GM23338 (cell line): ENCODE measurements at regions not wholly inside any gene's neighbourhood (a gene's known extent, or its start where the extent isn't known, plus 50 kb on each side); places are given as distances from the start of the nearest gene placed in this dataset.

ENCODE experiments used
- ATAC-seq: fragments of 200-7000 bp; cut with Tn5 transposase; 3 replicates; pipeline ENCODE4 v1.9.1; 2020
- DNase-seq: peaks from one replicate; pipeline ENCODE4 v3.0.0-alpha.2; 2015; ENCODE audit warnings: low spot score
- H2AFZ ChIP-seq: fragments of 200-600 bp; sonication (generic); 2 replicates; pipeline ENCODE4 v1.8.0; 2016; ENCODE audit warnings: antibody characterized with exemption, mild to moderate bottlenecking, moderate library complexity
- H3F3A ChIP-seq: fragments of 200-600 bp; sonication (generic); replicated peaks from 2 replicates; pipeline ENCODE4 v1.8.0; 2017; ENCODE audit warnings: antibody characterized with exemption, mixed run types, low read depth
- H3K27ac ChIP-seq: fragments of 200-600 bp; sonication (generic); 2 replicates; pipeline ENCODE4 v1.6.1; 2016; ENCODE audit warnings: low read depth
- H3K27me3 ChIP-seq: fragments of 200-600 bp; sonication (generic); 2 replicates; pipeline ENCODE4 v1.8.0; 2016; ENCODE audit warnings: mild to moderate bottlenecking, mixed run types, moderate library complexity; ENCODE audit not compliant: insufficient read depth
- H3K36me3 ChIP-seq: fragments of 200-600 bp; sonication (generic); 2 replicates; pipeline ENCODE4 v1.8.0; 2016; ENCODE audit warnings: mild to moderate bottlenecking; ENCODE audit not compliant: insufficient read depth
- H3K4me1 ChIP-seq: fragments of 200-600 bp; sonication (generic); 2 replicates; pipeline ENCODE4 v1.8.0; 2016; ENCODE audit warnings: mild to moderate bottlenecking, moderate library complexity; ENCODE audit not compliant: insufficient read depth
- H3K4me2 ChIP-seq: fragments of 200-600 bp; sonication (generic); 2 replicates; pipeline ENCODE4 v1.7.1; 2017; ENCODE audit warnings: mixed run types
- H3K4me3 ChIP-seq: fragments of 200-600 bp; sonication (generic); 2 replicates; pipeline ENCODE4 v1.6.1; 2016; ENCODE audit warnings: mixed run types
- H3K79me2 ChIP-seq: fragments of 200-600 bp; sonication (generic); replicated peaks from 2 replicates; pipeline ENCODE4 v1.8.0; 2017; ENCODE audit warnings: mild to moderate bottlenecking; ENCODE audit not compliant: insufficient read depth
- H3K9me2 ChIP-seq: fragments of 200-600 bp; sonication (generic); 2 replicates; pipeline ENCODE4 v1.8.0; 2017; ENCODE audit not compliant: insufficient read depth
- H4K20me1 ChIP-seq: fragments of 200-600 bp; sonication (generic); replicated peaks from 2 replicates; pipeline ENCODE4 v1.8.0; 2017; ENCODE audit warnings: mild to moderate bottlenecking; ENCODE audit not compliant: insufficient read depth
- H3K27ac Mint-ChIP-seq: 2 replicates; pipeline ENCODE4 v1.8.0; 2020; ENCODE audit warnings: inconsistent platforms, mild to moderate bottlenecking, moderate library complexity, mixed read lengths
- H3K27me3 Mint-ChIP-seq: 3 replicates; pipeline ENCODE4 v1.8.0; 2022; ENCODE audit warnings: low read depth, mild to moderate bottlenecking, moderate library complexity, mixed read lengths, inconsistent platforms; ENCODE audit not compliant: insufficient read depth, poor library complexity
- H3K36me3 Mint-ChIP-seq: 3 replicates; pipeline ENCODE4 v1.8.0; 2021; ENCODE audit warnings: low read depth, mild to moderate bottlenecking, inconsistent platforms, moderate library complexity, mixed read lengths
- H3K4me1 Mint-ChIP-seq: 3 replicates; pipeline ENCODE4 v1.8.0; 2020; ENCODE audit warnings: mild to moderate bottlenecking, inconsistent platforms, mixed read lengths
- H3K4me3 Mint-ChIP-seq: 3 replicates; pipeline ENCODE4 v1.8.0; 2021; ENCODE audit warnings: moderate library complexity, mild to moderate bottlenecking, inconsistent platforms, mixed read lengths
- H3K9me3 Mint-ChIP-seq: 3 replicates; pipeline ENCODE4 v1.8.0; 2020; ENCODE audit warnings: moderate library complexity, mild to moderate bottlenecking, inconsistent platforms, mixed read lengths
- CREB1 ChIP-seq: fragments of 250-450 bp; sonication (Bioruptor Pico); IDR thresholded peaks from 2 replicates; pipeline ENCODE4 v1.5.0; 2020; ENCODE audit warnings: low read depth, mild to moderate bottlenecking, moderate library complexity
- CTCF ChIP-seq, 2 experiments: fragments of 200-600 bp in 1 of 2; sonication (generic) in 1 of 2; conservative IDR thresholded peaks; 2 replicates each; pipeline versions ENCODE4 v1.5.1 to v1.6.1; 2016 to 2017; ENCODE audit warnings: antibody characterized with exemption in 2 of 2, low read depth in 2 of 2, mild to moderate bottlenecking in 2 of 2, moderate library complexity in 1 of 2
- EZH2 ChIP-seq: fragments of 200-600 bp; sonication (generic); IDR thresholded peaks from one replicate; pipeline ENCODE4 v1.8.0; 2017; ENCODE audit warnings: antibody characterized with exemption, mild to moderate bottlenecking, low read depth; ENCODE audit not compliant: unreplicated experiment
- NANOG ChIP-seq: IDR thresholded peaks from 2 replicates; pipeline ENCODE4 v1.6.1; 2016; ENCODE audit warnings: antibody characterized with exemption, borderline replicate concordance
- POLR2AphosphoS5 ChIP-seq: IDR thresholded peaks from 2 replicates; pipeline ENCODE4 v1.6.1; 2016; ENCODE audit warnings: antibody characterized with exemption, low read depth
- STAT1 ChIP-seq: IDR thresholded peaks from one replicate; pipeline ENCODE4 v1.6.1; 2016; ENCODE audit warnings: antibody characterized with exemption; ENCODE audit not compliant: unreplicated experiment
- ZNF114 ChIP-seq: fragments of 250-450 bp; sonication (Bioruptor Pico); IDR thresholded peaks from 2 replicates; pipeline ENCODE4 v1.5.0; 2020; ENCODE audit warnings: mild to moderate bottlenecking, moderate library complexity
- ZNF331 ChIP-seq: fragments of 250-450 bp; sonication (Bioruptor Pico); IDR thresholded peaks from 2 replicates; pipeline ENCODE4 v1.5.0; 2020; ENCODE audit warnings: low read depth, mild to moderate bottlenecking, moderate library complexity
- ZNF462 ChIP-seq: fragments of 250-450 bp; sonication (Bioruptor Pico); IDR thresholded peaks from 2 replicates; pipeline ENCODE4 v1.5.0; 2020; ENCODE audit warnings: mild to moderate bottlenecking, moderate library complexity

- TF ChIP-seq ZNF462 (CRISPR knock-in tag): no peak
Observed at GRCh38 chr11:26792941-26793340, 71.1 kb upstream of the SLC5A12 start (continued).

DNA sequence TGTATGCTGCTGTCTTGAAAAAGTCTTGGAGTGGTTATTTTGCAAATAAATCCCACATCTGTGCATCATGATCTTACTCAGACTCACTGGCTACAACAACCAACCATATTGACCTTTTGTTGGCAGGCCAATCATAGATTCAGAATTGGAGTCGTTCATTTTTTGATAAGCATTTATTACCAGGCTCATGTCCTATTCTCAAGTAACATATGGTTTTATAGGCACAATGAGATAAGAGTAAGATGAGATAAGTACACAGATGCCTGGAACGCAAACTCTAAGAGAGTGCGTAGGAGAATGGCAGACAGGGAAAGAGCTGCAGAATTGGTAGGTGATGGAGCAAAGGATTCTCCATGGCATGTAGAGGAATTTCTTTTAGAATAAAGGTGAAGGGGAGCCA is 71.6 kb upstream of the SLC5A12 start:
- H3K9me2 ChIP-seq: no peaks in the 10 kb centered on the region; the same call in 1 of the 2 replicates
- H2AFZ ChIP-seq: no peak overlapping the region
- H3K27ac ChIP-seq: no peak overlapping the region
- no peaks in the 10 kb centered on the region for H3K9me3 Mint-ChIP-seq
- no peak overlapping the region for H3K4me3 Mint-ChIP-seq
- H3K4me3 ChIP-seq: no peak overlapping the region
- no peaks in the 10 kb centered on the region for H4K20me1 ChIP-seq
- ATAC-seq (no peak), DNase-seq (no peak)
- no peak overlapping the region for H3K27ac Mint-ChIP-seq
- no peaks in the 10 kb centered on the region for H3K27me3 ChIP-seq
- H3F3A ChIP-seq: no peaks in the 10 kb centered on the region
- no peaks in the 10 kb centered on the region for H3K36me3 Mint-ChIP-seq
- H3K79me2 ChIP-seq: no peaks in the 10 kb centered on the region
- no peaks in the 10 kb centered on the region for H3K4me1 ChIP-seq
- H3K4me2 ChIP-seq: no peak overlapping the region
- no peaks in the 10 kb centered on the region for H3K4me1 Mint-ChIP-seq
- no peaks in the 10 kb centered on the region for H3K36me3 ChIP-seq
- peaks cover 3% of the 10 kb centered on the region for H3K27me3 Mint-ChIP-seq
- TF ChIP-seq CREB1 (CRISPR knock-in tag) (no peak), ZNF462 (CRISPR knock-in tag) (no peak), ZNF114 (CRISPR knock-in tag) (no peak), NANOG (no peak), POLR2AphosphoS5 (no peak), EZH2 (no peak), ZNF331 (CRISPR knock-in tag) (no peak), STAT1 (no peak), CTCF (conservative IDR thresholded peaks at IDR 0.05; ENCODE audit: low read depth in 2 of 2) (no peak)
